Heart left ventricle (tissue), 16 donors: ENCODE measurements at regions not wholly inside any gene's neighbourhood (a gene's known extent, or its start where the extent isn't known, plus 50 kb on each side); places are given as distances from the start of the nearest gene placed in this dataset.

Experiments
- ATAC-seq, 4 donors: fragments of 200-7000 bp; cut with Tn5 transposase; one replicate each; pipeline ENCODE4 v1.9.1; 2020 to 2022; ENCODE audit warnings: moderate library complexity in 4 of 4, mild to moderate bottlenecking in 3 of 4, moderate number of reproducible peaks in 1 of 4
- DNase-seq, 5 donors: peaks; one replicate each; pipeline ENCODE4 v3.0.0-alpha.2; 2020
- H3K27ac ChIP-seq, 12 donors: fragments of 200-600 bp; sonication (generic) in 4 of 12; one replicate each; pipeline versions ENCODE4 v1.5.0 to v1.8.0; 2016 to 2022; ENCODE audit warnings: mild to moderate bottlenecking in 2 of 12
- H3K27me3 ChIP-seq, 9 donors: fragments of 200-600 bp; sonication (generic) in 2 of 9; one replicate each; pipeline versions ENCODE4 v1.5.1 to v1.8.0; 2016 to 2022; ENCODE audit warnings: mild to moderate bottlenecking in 3 of 9
- H3K36me3 ChIP-seq, 9 donors: fragments of 200-600 bp; sonication (generic) in 2 of 9; one replicate each; pipeline versions ENCODE4 v1.5.0 to v1.8.0; 2018 to 2022; ENCODE audit warnings: mild to moderate bottlenecking in 2 of 9
- H3K4me1 ChIP-seq, 12 donors: fragments of 200-600 bp; sonication (generic) in 4 of 12; one replicate each; pipeline versions ENCODE4 v1.5.0 to v1.8.0; 2016 to 2022; ENCODE audit warnings: mild to moderate bottlenecking in 3 of 12
- H3K4me3 ChIP-seq, 12 donors: fragments of 200-600 bp; sonication (generic) in 4 of 12; one replicate each; pipeline versions ENCODE4 v1.5.0 to v1.8.0; 2017 to 2022; ENCODE audit warnings: mild to moderate bottlenecking in 9 of 12, moderate library complexity in 4 of 12
- H3K9me3 ChIP-seq, 12 donors: fragments of 200-600 bp; sonication (generic) in 4 of 12; one replicate each; pipeline versions ENCODE4 v1.5.0 to v1.8.0; 2016 to 2022; ENCODE audit warnings: mild to moderate bottlenecking in 1 of 12
- CTCF ChIP-seq, 12 donors: fragments of 200-600 bp; sonication (generic) in 4 of 12; IDR thresholded peaks; one replicate each; pipeline versions ENCODE4 v1.5.0 to v1.8.0; 2018 to 2022; ENCODE audit warnings: antibody characterized with exemption in 12 of 12, mild to moderate bottlenecking in 5 of 12
- POLR2A ChIP-seq, 2 donors: fragments of 450-650 bp; IDR thresholded peaks; one replicate each; pipeline ENCODE4 v1.6.1; 2017; ENCODE audit warnings: antibody characterized with exemption in 2 of 2, mild to moderate bottlenecking in 2 of 2, moderate library complexity in 2 of 2
- WGBS, 4 donors: extraction: QIAGEN DNeasy Blood & Tissue Kit in 2 of 4; methylation state at CpG; one replicate each; pipeline versions ENCODE4 v1.1.5 to v1.1.7; 2013 to 2018; 5-methylcytosine and 5-hydroxymethylcytosine counted together
- intact Hi-C, 10 donors: fragments of 100-400 bp; cut with DNase I; formaldehyde crosslinking; loops; one replicate each; pipeline versions ENCODE4 v1.11.1 to v1.14.2; 2022
- donor health status: ischemic (EF 13 %, LVEDD 7.1; RV severe dilation, severe dysfunction).
- donor health status: healthy with polysubstance abuse.
- donor health status: DM: no; HTN: yes; CAD: no.
- donor health status: DM: no; HTN: no; CAD: no.
- donor health status: ischemic (EF 25% LVEDD 6.9; RV normal size, moderate dysfunction).
- donor health status: ischemic (EF 25% LVEDD 5.7; RV mildly dilated, moderate dysfunction).
- donor health status: healthy.
- donor health status: DM: yes; HTN: yes; CAD: no.
- donor health status: ischemic (EF 35%, LVEDD 5.7; RV mildly dilated, moderate dysfunction).
- donor health status: nonischemic (EF 11% LVEDD 7.7; RV severe dilation, severe dysfunction).
- donor health status: DM: yes; HTN: yes; CAD: no.
- donor health status: PGD.
- donor health status: ischemic (EF 29% LVEDD 5.4; RV normal size, mild dysfunction).
- donor health status: nonischemic (EF 23%, LVEDD 6.1; RV moderate dilation, normal function).

- Histone ChIP-seq H3K36me3 (no peaks in the 10 kb centered on the region), H3K4me1 (no peaks in the 10 kb centered on the region), H3K27me3 (no peaks in the 10 kb centered on the region), H3K9me3 (no peaks in the 10 kb centered on the region), H3K27ac (no peak overlapping the region), H3K4me3 (no peak overlapping the region)
- WGBS, 4 donors: 55 to 71% (median 64%) methylated on average over 1 of the region's 1 CpG
- no peak for DNase-seq
- ATAC-seq: no peak
- intact Hi-C loops: no loop called here
- TF ChIP-seq POLR2A (IDR thresholded peaks at IDR 0.05) (no peak), CTCF (IDR thresholded peaks at IDR 0.05) (no peak)
These were observed 682.4 kb upstream of the PABPC4L start for GRCh38 chr4:134883831-134884449.

- no peak for DNase-seq
- TF ChIP-seq CTCF (IDR thresholded peaks at IDR 0.05) (no peak), POLR2A (IDR thresholded peaks at IDR 0.05) (no peak)
- no peak overlapping the region for H3K27ac ChIP-seq
- WGBS, 4 donors: 89 to 92% (median 90%) methylated on average over 1 of the region's 1 CpG
- H3K27me3 ChIP-seq: no peaks in the 10 kb centered on the region
- no peak for ATAC-seq
- intact Hi-C loops: no loop called here
- no peak overlapping the region for H3K4me3 ChIP-seq
- no peaks in the 10 kb centered on the region for H3K36me3 ChIP-seq
- H3K4me1 ChIP-seq: no peaks in the 10 kb centered on the region
- H3K9me3 ChIP-seq: peaks cover 0 to 7% (median 0%) of the 10 kb centered on the region in 12 donors
These were observed 677.4 kb upstream of the PABPC4L start for GRCh38 chr4:134879019-134879418.

- Histone ChIP-seq H3K27ac (no peak overlapping the region), H3K27me3 (no peaks in the 10 kb centered on the region), H3K4me3 (no peak overlapping the region), H3K4me1 (no peaks in the 10 kb centered on the region), H3K9me3 (peaks cover 0 to 3% (median 0%) of the 10 kb centered on the region in 12 donors), H3K36me3 (no peaks in the 10 kb centered on the region)
- TF ChIP-seq CTCF (IDR thresholded peaks at IDR 0.05) (no peak), POLR2A (IDR thresholded peaks at IDR 0.05) (no peak)
- intact Hi-C loops: no loop called here
- ATAC-seq (no peak), DNase-seq (no peak)
These were observed 665.4 kb upstream of the PABPC4L start for GRCh38 chr4:134867027-134867426.

GRCh38 chr4:134865675-134866074, 664.1 kb upstream of the PABPC4L start:
- TF ChIP-seq POLR2A (IDR thresholded peaks at IDR 0.05) (no peak), CTCF (IDR thresholded peaks at IDR 0.05) (no peak)
- Histone ChIP-seq H3K4me3 (no peak overlapping the region), H3K27me3 (no peaks in the 10 kb centered on the region), H3K4me1 (no peaks in the 10 kb centered on the region), H3K9me3 (peaks cover 0 to 3% (median 0%) of the 10 kb centered on the region in 12 donors), H3K27ac (no peak overlapping the region), H3K36me3 (no peaks in the 10 kb centered on the region)
- DNase-seq (no peak), ATAC-seq (no peak)
- intact Hi-C loops: no loop called here
- WGBS, 4 donors: 59 to 72% (median 62%) methylated on average over 1 of the region's 1 CpG
